GM21723 (cell line): ENCODE measurements at regions not wholly inside any gene's neighbourhood (a gene's known extent, or its start where the extent isn't known, plus 50 kb on each side); places are given as distances from the start of the nearest gene placed in this dataset.
A peak's percentile ranks its signal among the peaks of the same experiment; 100 is the strongest.

Experiments
- ATAC-seq: cut with Tn5 transposase; IDR thresholded peaks from one replicate; pipeline ENCODE4 v1.9.1; 2021; ENCODE audit warnings: mild to moderate bottlenecking, moderate library complexity; ENCODE audit not compliant: unreplicated experiment

DNA sequence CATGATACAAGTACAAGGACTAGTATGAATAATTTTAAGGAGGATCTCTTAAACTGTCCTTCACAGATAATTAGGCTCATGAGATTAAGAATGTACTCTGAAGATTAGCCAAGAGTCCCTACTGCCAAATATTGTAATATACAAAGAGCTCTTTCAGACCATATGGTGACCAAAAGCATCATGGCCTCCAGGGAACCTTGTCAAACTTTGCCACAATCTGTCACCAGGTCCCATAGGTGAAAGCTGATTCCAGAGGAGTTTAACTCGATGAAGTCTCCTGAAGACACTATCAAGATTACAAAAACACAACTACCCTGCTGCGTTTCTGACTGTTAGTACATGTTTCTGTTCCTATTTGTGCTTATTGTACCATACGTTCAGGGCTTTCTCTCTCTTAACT, 395.4 kb upstream of the ITGA1 start:
- no peak for ATAC-seq

DNA sequence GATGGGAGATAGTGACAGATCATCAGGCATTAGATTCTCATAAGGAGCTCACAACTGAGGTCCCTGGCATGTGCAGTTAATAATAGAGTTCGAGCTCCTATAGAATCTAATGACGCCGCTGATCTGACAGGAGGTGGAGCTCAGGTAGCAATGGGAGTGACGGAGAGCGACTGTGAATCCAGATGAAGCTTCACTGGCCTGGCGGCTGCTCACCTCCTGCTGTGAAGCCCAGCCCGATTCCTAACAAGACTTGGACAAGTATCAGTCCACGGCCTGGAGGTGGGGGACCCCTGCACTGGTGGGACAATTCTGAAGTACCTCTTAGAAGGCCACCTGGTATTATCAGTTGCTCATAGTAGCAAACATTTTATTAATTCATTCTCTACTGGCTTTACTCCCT, 377.9 kb upstream of the ITGA1 start:
- no peak for ATAC-seq

GRCh38 chr5:52419357-52419756, 368.4 kb upstream of the ITGA1 start:
- ATAC-seq: no peak

- ATAC-seq: no peak
Observed at GRCh38 chr5:52427615-52428014, 360.1 kb upstream of the ITGA1 start.

GRCh38 chr5:52428977-52429489, 358.7 kb upstream of the ITGA1 start:
- ATAC-seq: no peak

- no peak for ATAC-seq
Observed at GRCh38 chr5:52441768-52442167, 345.9 kb upstream of the ITGA1 start.

- no peak for ATAC-seq
Observed at GRCh38 chr5:52443187-52443586, 344.5 kb upstream of the ITGA1 start.

- ATAC-seq: no peak
Observed at GRCh38 chr5:52448111-52448510, 339.6 kb upstream of the ITGA1 start.

- ATAC-seq: no peak
Observed at GRCh38 chr5:52449516-52449915, 338.2 kb upstream of the ITGA1 start.

DNA sequence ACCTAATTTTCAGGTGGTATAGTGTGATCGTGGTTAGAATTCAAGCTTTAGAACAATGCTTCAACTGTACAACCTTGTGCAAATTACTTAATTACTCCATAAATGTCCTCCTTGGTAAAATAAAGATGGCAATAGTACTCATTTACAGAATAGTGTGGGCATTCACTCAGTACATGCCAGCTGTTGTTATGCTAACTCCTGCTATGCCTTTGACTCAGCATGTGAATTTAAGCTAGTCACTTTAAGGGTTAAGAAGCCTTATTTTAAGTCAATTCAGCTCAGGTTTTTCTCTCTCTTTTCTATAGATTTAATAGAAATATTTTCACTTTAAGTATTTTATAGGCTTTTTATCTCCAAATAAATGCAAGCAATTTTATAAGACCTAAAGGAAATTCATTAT, 335.6 kb upstream of the ITGA1 start:
- ATAC-seq: no peak

DNA sequence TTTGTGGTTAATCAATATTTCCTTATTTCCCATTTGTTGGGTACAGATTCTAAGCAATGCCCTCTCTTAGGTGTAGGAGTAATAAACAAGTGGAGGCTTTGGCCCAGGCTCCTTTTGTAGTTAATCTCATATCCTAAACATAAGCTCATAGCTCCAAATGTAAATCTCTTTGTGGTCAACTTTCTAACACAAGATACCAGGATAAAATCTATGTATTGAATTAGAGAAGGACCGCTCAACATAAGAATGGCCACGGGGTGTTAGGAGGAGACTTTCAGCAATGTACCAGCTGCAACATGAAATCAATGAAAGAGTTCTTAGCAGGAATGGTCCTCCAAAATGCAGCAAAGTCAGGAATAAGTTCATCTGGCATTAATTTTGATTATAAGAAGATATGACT, 334.5 kb upstream of the ITGA1 start:
- no peak for ATAC-seq

DNA sequence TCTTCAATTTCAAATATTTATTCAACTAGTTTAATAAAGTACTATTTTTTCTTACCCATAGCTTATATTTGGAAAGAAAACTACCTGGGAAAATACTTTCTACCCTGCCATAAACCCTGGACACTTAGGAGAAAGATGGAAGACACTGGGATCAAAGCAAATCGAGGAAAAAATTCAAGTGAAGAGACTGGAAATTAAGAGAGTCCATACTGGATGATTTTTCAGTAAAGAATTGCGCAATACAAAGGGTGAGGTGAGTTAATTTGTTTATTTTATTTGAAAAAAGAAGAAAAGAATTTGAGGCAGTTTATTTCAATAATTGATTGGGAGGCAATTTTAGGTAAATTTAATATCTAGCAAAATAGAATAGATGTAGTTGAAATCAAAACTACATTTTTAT, 331.8 kb upstream of the ITGA1 start:
- ATAC-seq: no peak

- no peak for ATAC-seq
Observed at GRCh38 chr5:52457810-52458209, 329.9 kb upstream of the ITGA1 start.

- ATAC-seq: no peak
Observed at GRCh38 chr5:52466113-52466512, 321.6 kb upstream of the ITGA1 start.

GRCh38 chr5:52466749-52467520, 320.8 kb upstream of the ITGA1 start:
- no peak for ATAC-seq

DNA sequence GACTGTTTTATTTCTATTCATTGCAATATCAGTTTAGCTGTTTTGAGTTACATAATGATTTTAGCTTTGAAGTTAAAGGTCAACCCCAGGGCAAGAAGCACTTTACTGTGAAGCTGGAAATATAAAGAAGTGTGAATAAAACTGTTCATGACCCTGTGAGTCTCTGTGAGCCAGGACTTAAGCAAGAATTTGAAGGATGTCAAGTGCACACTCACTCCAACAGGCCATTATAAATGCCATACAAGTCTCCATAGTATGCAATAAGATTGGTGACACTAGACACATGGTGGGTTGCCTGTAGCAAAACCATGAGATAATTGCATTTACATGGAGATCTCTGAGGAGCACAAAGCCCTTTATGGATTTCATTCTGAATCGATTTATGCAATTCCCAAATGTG, 318.7 kb upstream of the ITGA1 start:
- ATAC-seq: no peak

GRCh38 chr5:52469420-52469819, 318.3 kb upstream of the ITGA1 start:
- ATAC-seq: peak; percentile 84

DNA sequence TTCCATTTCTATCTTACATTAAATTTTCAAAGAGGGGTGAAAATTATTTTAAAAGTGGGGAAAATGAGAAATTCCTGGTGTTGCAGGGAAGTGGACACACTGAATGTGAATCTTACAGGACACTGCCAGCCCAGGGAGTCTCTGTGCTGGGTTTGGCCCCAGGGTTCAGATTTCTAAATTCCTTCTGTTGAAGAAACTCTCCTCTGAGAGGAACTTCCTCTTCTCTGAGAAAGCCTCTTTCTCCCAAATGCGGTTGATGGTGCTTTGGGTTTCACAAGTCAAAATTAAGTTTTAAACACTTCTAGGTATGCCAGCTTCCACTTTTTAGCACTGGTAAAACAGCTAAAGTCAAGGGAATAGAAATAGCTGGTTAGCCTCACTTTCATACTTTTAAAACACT, 317.9 kb upstream of the ITGA1 start:
- no peak for ATAC-seq

DNA sequence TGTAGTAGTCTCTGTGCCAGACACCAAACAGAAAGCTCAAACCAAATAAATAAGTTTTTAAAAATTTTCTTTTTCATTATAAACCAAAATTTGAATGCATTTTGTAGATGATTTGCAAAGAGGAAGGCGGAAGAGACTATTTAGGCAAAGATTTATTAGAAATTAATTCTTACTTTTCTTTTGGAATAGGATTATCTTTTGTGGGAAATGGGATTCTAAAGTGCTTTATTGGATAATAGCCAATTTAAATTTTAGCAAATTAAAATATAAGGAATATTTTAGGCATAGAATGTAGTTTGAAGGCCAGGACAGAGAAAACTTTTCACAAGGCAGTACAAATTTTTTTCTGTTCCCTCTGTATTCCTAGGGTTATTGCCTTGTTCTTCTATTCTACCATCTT, 311.4 kb upstream of the ITGA1 start:
- ATAC-seq: no peak

- ATAC-seq: no peak
Observed at GRCh38 chr5:52481201-52481600, 306.5 kb upstream of the ITGA1 start.

DNA sequence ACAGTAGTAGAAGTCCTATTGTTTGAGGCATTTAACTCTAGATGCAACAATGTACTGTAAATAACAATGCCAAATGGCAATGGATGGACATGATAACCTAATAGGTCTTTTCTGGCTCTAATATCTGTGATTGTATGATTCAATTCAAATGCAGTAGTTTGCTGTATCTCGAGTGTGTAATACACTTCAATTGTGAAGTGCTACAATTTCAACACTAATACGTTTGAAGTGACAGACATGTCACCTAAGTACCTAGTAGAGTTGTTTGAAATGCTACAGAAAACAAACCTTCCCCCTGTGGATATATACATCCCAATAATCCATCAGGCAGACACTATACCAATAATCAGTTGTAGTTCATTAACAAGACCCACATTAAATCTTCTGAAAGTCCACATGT, 305.9 kb upstream of the ITGA1 start:
- ATAC-seq: no peak

DNA sequence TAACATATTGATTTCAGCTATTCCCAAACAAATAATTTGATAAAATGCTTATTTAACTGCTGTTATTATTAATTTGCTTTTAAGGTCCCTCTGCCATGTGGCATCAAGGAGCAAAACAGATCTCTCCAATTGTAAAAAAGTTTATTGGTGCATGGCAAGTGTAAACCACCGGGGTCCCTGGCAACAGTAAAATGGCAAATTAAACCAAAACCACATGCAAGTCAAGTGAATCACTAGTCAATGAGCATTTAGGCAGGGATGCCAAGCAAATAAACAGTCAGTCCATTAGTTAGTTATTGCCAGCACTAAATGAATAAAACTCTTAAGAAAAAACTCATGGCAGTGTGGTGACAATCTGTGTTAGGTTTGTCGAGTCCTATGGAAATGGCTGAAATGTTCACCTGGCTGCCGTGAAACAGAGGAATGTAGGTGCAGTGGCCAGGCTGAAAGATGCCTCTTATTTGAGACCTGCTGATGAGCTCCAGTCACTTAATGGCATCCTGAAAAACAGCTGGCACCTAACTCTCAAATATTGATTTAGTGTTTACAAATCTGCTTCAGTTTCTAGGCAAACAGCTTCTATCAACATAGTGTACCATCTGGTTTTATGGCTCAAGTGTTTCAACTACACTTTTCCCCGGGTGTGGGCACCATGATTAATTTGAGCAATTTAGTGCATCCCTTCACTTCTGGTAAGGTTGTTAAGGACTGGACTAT, 296.5 kb upstream of the ITGA1 start:
- ATAC-seq: no peak
